ENCODE measurements at regions not wholly inside any gene's neighbourhood (a gene's known extent, or its start where the extent isn't known, plus 50 kb on each side); places are given as distances from the start of the nearest gene placed in this dataset.

DNA sequence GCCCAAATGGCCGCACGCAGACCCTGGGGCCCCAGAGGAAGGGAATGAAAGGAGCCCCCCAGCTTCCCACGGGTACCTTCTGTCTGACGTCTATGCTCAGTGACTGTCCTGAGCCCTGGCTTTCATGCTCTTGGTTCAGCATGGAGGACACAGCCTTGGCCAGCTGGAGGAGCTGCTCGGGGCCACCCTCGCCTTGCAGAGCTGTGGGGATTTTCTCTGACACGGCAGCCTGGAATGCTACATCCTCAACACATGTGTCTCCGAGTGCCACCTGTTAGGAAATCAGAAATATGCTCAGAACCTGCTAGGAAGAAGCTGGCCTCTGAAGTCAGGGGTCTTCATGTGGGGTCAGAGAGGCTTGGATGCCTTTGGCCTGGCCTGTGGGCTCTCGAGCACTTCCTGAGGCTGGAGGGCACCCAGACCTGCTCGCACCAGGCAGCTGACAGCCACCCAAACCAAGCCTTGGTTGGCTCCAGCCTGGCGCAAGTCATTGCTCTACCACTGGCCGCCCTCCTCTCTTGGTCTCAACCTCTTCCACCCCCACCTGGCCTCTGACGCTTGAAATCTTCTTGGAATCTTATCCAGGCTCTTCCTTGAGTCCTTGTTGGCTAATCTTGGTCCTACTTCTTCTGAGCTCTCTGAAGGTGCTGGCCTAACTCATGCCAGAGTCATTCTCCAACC is 63.7 kb upstream of the BCO1 start:
- TF ChIP-seq, protein P1, sequence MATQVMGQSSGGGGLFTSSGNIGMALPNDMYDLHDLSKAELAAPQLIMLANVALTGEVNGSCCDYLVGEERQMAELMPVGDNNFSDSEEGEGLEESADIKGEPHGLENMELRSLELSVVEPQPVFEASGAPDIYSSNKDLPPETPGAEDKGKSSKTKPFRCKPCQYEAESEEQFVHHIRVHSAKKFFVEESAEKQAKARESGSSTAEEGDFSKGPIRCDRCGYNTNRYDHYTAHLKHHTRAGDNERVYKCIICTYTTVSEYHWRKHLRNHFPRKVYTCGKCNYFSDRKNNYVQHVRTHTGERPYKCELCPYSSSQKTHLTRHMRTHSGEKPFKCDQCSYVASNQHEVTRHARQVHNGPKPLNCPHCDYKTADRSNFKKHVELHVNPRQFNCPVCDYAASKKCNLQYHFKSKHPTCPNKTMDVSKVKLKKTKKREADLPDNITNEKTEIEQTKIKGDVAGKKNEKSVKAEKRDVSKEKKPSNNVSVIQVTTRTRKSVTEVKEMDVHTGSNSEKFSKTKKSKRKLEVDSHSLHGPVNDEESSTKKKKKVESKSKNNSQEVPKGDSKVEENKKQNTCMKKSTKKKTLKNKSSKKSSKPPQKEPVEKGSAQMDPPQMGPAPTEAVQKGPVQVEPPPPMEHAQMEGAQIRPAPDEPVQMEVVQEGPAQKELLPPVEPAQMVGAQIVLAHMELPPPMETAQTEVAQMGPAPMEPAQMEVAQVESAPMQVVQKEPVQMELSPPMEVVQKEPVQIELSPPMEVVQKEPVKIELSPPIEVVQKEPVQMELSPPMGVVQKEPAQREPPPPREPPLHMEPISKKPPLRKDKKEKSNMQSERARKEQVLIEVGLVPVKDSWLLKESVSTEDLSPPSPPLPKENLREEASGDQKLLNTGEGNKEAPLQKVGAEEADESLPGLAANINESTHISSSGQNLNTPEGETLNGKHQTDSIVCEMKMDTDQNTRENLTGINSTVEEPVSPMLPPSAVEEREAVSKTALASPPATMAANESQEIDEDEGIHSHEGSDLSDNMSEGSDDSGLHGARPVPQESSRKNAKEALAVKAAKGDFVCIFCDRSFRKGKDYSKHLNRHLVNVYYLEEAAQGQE (IDR thresholded peaks at IDR 0.05; ENCODE audit: low read depth), result no peak
- TF ChIP-seq RAD21 (IDR thresholded peaks at IDR 0.05; ENCODE audit: low read depth) (no peak), YY1 (IDR thresholded peaks at IDR 0.05; ENCODE audit: low read depth) (no peak), TEAD4 (IDR thresholded peaks at IDR 0.05) (no peak), CREB1 (IDR thresholded peaks at IDR 0.05; ENCODE audit: low read depth) (no peak), EP300 (IDR thresholded peaks at IDR 0.05; ENCODE audit: borderline replicate concordance) (no peak), TCF12 (IDR thresholded peaks at IDR 0.05; ENCODE audit: low read depth) (no peak), CEBPB (IDR thresholded peaks at IDR 0.05) (no peak), ZBTB7A (IDR thresholded peaks at IDR 0.05; ENCODE audit: low read depth) (no peak), TAF1 (IDR thresholded peaks at IDR 0.05; ENCODE audit: low read depth) (no peak), EGR1 (IDR thresholded peaks at IDR 0.05) (no peak), NFIC (IDR thresholded peaks at IDR 0.05) (no peak)
- TF ChIP-seq, protein P2, sequence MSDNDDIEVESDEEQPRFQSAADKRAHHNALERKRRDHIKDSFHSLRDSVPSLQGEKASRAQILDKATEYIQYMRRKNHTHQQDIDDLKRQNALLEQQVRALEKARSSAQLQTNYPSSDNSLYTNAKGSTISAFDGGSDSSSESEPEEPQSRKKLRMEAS (IDR thresholded peaks at IDR 0.05), result no peak
- TF ChIP-seq, protein P3, sequence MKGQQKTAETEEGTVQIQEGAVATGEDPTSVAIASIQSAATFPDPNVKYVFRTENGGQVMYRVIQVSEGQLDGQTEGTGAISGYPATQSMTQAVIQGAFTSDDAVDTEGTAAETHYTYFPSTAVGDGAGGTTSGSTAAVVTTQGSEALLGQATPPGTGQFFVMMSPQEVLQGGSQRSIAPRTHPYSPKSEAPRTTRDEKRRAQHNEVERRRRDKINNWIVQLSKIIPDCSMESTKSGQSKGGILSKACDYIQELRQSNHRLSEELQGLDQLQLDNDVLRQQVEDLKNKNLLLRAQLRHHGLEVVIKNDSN (IDR thresholded peaks at IDR 0.05), result no peak
